B cell (primary cell): ENCODE measurements at regions not wholly inside any gene's neighbourhood (a gene's known extent, or its start where the extent isn't known, plus 50 kb on each side); places are given as distances from the start of the nearest gene placed in this dataset.

Experiments
- ATAC-seq: fragments of 200-7000 bp; cut with Tn5 transposase; one replicate; pipeline ENCODE4 v1.10.0; 2021; ENCODE audit warnings: low read depth, mild to moderate bottlenecking, moderate number of reproducible peaks, moderate library complexity
- CTCF ChIA-PET: fragments of 350-600 bp; sonication (Branson Sonifier 250); formaldehyde crosslinking; loops from one replicate; lab custom pipeline; 2021; ENCODE audit warnings: antibody characterized with exemption, inconsistent platforms; lab: Charles Lee
- POLR2A ChIA-PET: fragments of 350-600 bp; sonication (Branson Sonifier 250); formaldehyde crosslinking; loops from one replicate; lab custom pipeline; 2021; ENCODE audit warnings: antibody characterized with exemption; lab: Charles Lee
- DNase-seq: peaks from one replicate; pipeline ENCODE4 v3.0.0; 2013
- H2AFZ ChIP-seq: 2 replicates; pipeline ENCODE4 v1.6.1; 2012; ENCODE audit warnings: mild to moderate bottlenecking, low read depth, low read length; ENCODE audit not compliant: insufficient read depth, poor library complexity, severe bottlenecking
- H3K27ac ChIP-seq, 2 donors: 1 replicate in 1 of 2; 2 replicates in 1 of 2; pipeline ENCODE4 v1.5.1; 2012 to 2013; ENCODE audit warnings: low read length in 2 of 2, mild to moderate bottlenecking in 2 of 2, moderate library complexity in 1 of 2
- H3K27me3 ChIP-seq, 4 experiments: fragments of 200-600 bp in 1 of 4; sonication (generic) in 1 of 4; replicated peaks in 1 of 4; 1 replicate in 2 of 4; 2 replicates in 2 of 4; pipeline versions ENCODE4 v1.6.1 to v1.7.0; 2013 to 2016; ENCODE audit warnings: low read length in 3 of 4, mild to moderate bottlenecking in 2 of 4, mixed read lengths in 1 of 4, moderate library complexity in 1 of 4; ENCODE audit not compliant: insufficient read depth in 4 of 4, control insufficient read depth in 3 of 4; ENCODE audit errors: control extremely low read depth in 1 of 4
- H3K36me3 ChIP-seq, 2 experiments: replicated peaks in 1 of 2; 1 replicate in 1 of 2; 2 replicates in 1 of 2; pipeline versions ENCODE4 v1.6.1 to v1.7.1; 2013; ENCODE audit warnings: low read length in 1 of 2; ENCODE audit not compliant: insufficient read depth in 2 of 2, control insufficient read depth in 1 of 2; ENCODE audit errors: control extremely low read depth in 1 of 2, extremely low read depth in 1 of 2
- H3K4me1 ChIP-seq, 2 donors: fragments of 200-600 bp in 1 of 2; sonication (generic) in 1 of 2; 1 replicate in 1 of 2; 2 replicates in 1 of 2; pipeline versions ENCODE4 v1.5.1 to v1.6.1; 2013 to 2017; ENCODE audit warnings: low read length in 2 of 2; ENCODE audit not compliant: control insufficient read depth in 2 of 2, insufficient read depth in 2 of 2
- H3K4me2 ChIP-seq: replicated peaks from 2 replicates; pipeline ENCODE3; 2012; ENCODE audit warnings: mild to moderate bottlenecking, low read depth, low read length; ENCODE audit not compliant: poor library complexity, severe bottlenecking
- H3K4me3 ChIP-seq, 5 experiments: fragments of 200-600 bp in 1 of 5; sonication (generic) in 1 of 5; 1 replicate in 3 of 5; 2 replicates in 2 of 5; pipeline versions ENCODE4 v1.5.1 to v1.7.0; 2011 to 2016; ENCODE audit warnings: low read length in 4 of 5, mild to moderate bottlenecking in 4 of 5, low read depth in 2 of 5, control low read depth in 1 of 5, moderate library complexity in 1 of 5; ENCODE audit not compliant: insufficient read depth in 1 of 5; ENCODE audit errors: control extremely low read depth in 1 of 5, extremely low read depth in 1 of 5
- H3K79me2 ChIP-seq: fragments of 200-600 bp; sonication (generic); one replicate; pipeline ENCODE4 v1.6.0; 2016; ENCODE audit warnings: low read length; ENCODE audit not compliant: control insufficient read depth, insufficient read depth
- H3K9ac ChIP-seq: fragments of 200-600 bp; sonication (generic); 2 replicates; pipeline ENCODE4 v1.6.1; 2017; ENCODE audit warnings: mild to moderate bottlenecking, low read length, moderate library complexity
- H3K9me3 ChIP-seq, 3 donors: one replicate each; pipeline versions ENCODE4 v1.6.1 to v1.7.1; 2013; ENCODE audit warnings: low read length in 2 of 3; ENCODE audit not compliant: control insufficient read depth in 2 of 3, insufficient read depth in 1 of 3; ENCODE audit errors: control extremely low read depth in 1 of 3
- H4K20me1 ChIP-seq: 2 replicates; pipeline ENCODE4 v1.6.0; 2012; ENCODE audit warnings: mild to moderate bottlenecking, low read length; ENCODE audit not compliant: insufficient read depth, control insufficient read depth, poor library complexity, severe bottlenecking
- H3K27ac Mint-ChIP-seq: one replicate; pipeline ENCODE4 v1.8.0; 2021; ENCODE audit warnings: mixed read lengths
- H3K27me3 Mint-ChIP-seq: one replicate; pipeline ENCODE4 v1.8.0; 2021; ENCODE audit warnings: mixed read lengths
- H3K4me1 Mint-ChIP-seq: one replicate; pipeline ENCODE4 v1.8.0; 2021; ENCODE audit warnings: mixed read lengths
- H3K4me3 Mint-ChIP-seq: one replicate; pipeline ENCODE4 v1.8.0; 2021; ENCODE audit warnings: mixed read lengths
- H3K9me3 Mint-ChIP-seq: one replicate; pipeline ENCODE4 v1.8.0; 2022; ENCODE audit warnings: mixed read lengths; ENCODE audit not compliant: insufficient read depth
- EZH2 ChIP-seq: IDR thresholded peaks from 2 replicates; pipeline ENCODE4 v1.6.1; 2012; ENCODE audit warnings: borderline replicate concordance, low read depth, mild to moderate bottlenecking, moderate library complexity, low read length; ENCODE audit not compliant: insufficient read depth, poor library complexity, severe bottlenecking
- WGBS: methylation state at CpG from one replicate; pipeline ENCODE4 v1.1.5; 2013; ENCODE audit warnings: missing lambda C conversion rate; ENCODE audit not compliant: insufficient coverage; 5-methylcytosine and 5-hydroxymethylcytosine counted together
- intact Hi-C: fragments of 100-400 bp; cut with micrococcal nuclease; formaldehyde crosslinking; loops from one replicate; pipeline ENCODE4 v1.10.0; 2022
- TF ChIP-seq, protein P1 (sequence below): fragments of 200-600 bp; IDR thresholded peaks from one replicate; pipeline ENCODE4 v1.8.0; 2022; ENCODE audit warnings: antibody characterized with exemption, mild to moderate bottlenecking

DNA sequence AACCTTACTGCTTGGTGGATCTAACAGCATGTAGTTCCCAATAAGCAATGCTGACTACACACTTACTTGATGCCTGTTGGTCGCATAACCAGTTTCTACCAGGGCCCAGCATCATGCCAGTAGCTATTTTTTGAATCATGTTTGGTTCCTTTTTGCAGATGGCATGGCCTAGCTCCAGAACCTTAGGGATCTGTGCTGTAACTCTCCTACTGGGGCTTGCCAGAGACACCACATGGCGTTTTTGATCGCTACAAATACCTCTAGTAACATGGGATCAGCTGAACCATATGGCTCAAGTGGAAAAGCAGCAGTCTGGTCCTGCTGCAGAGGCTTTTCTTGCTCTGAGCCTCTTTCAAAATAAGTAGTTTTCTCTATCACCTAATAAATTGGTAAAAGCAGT, 654.6 kb upstream of the API5 start:
- Histone ChIP-seq H3K79me2 (no peaks in the 10 kb centered on the region), H3K9ac (no peak overlapping the region), H3K36me3 (no peaks in the 10 kb centered on the region), H3K4me3 (no peak overlapping the region), H3K27ac (no peak overlapping the region), H3K9me3 (no peaks in the 10 kb centered on the region), H2AFZ (no peak overlapping the region), H4K20me1 (no peaks in the 10 kb centered on the region), H3K4me1 (no peaks in the 10 kb centered on the region), H3K4me2 (no peak overlapping the region), H3K27me3 (no peaks in the 10 kb centered on the region)
- TF ChIP-seq, protein P1, sequence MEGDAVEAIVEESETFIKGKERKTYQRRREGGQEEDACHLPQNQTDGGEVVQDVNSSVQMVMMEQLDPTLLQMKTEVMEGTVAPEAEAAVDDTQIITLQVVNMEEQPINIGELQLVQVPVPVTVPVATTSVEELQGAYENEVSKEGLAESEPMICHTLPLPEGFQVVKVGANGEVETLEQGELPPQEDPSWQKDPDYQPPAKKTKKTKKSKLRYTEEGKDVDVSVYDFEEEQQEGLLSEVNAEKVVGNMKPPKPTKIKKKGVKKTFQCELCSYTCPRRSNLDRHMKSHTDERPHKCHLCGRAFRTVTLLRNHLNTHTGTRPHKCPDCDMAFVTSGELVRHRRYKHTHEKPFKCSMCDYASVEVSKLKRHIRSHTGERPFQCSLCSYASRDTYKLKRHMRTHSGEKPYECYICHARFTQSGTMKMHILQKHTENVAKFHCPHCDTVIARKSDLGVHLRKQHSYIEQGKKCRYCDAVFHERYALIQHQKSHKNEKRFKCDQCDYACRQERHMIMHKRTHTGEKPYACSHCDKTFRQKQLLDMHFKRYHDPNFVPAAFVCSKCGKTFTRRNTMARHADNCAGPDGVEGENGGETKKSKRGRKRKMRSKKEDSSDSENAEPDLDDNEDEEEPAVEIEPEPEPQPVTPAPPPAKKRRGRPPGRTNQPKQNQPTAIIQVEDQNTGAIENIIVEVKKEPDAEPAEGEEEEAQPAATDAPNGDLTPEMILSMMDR, result no peak
- TF ChIP-seq EZH2, result no peak
- Mint-ChIP-seq H3K27ac (no peak overlapping the region), H3K27me3 (no peaks in the 10 kb centered on the region), H3K9me3 (peaks cover 3% of the 10 kb centered on the region), H3K4me3 (no peak overlapping the region), H3K4me1 (no peaks in the 10 kb centered on the region)
- intact Hi-C loops, result no loop called here
- DNase-seq (no peak), ATAC-seq (no peak)
- ChIA-PET POLR2A (no interaction called here), CTCF (no interaction called here)
- 84% methylated on average over 3 of the region's 3 CpGs for WGBS

DNA sequence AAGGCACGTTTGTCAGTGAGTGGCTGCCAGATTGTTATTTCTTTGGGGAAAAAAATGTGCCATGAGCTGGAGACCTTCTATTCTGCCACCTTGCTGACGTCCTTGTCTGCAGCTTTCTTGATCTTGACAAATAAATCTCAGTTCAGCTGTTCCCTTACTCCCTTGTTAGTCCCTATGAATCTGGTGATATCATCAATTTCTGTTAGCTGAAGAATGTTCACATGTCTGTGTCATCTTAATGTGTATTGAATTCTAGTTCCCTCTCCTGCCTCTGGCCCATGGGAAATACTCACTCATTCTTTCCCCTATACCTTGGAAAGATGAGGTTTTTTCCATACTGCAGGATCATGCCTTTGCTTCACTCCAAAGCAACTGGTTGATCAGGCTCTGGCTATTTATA, 649.9 kb upstream of the API5 start:
- no peaks in the 10 kb centered on the region for H3K27me3 Mint-ChIP-seq
- no peak for ATAC-seq
- H3K9me3 ChIP-seq, result peaks cover 0 to 3% (median 0%) of the 10 kb centered on the region in 3 donors
- H3K27me3 ChIP-seq, result no peaks in the 10 kb centered on the region
- H3K27ac ChIP-seq, result no peak overlapping the region
- no peaks in the 10 kb centered on the region for H3K4me1 Mint-ChIP-seq
- ChIA-PET POLR2A (no interaction called here), CTCF (no interaction called here)
- no peaks in the 10 kb centered on the region for H3K79me2 ChIP-seq
- no peak for TF ChIP-seq EZH2
- TF ChIP-seq, protein P1, result no peak
- no peak overlapping the region for H3K4me2 ChIP-seq
- H3K27ac Mint-ChIP-seq, result no peak overlapping the region
- no peak overlapping the region for H3K4me3 ChIP-seq
- intact Hi-C loops, result no loop called here
- no peaks in the 10 kb centered on the region for H4K20me1 ChIP-seq
- no peak overlapping the region for H2AFZ ChIP-seq
- no peak overlapping the region for H3K9ac ChIP-seq
- WGBS, result no CpG with 5 or more reads among the region's 2 CpGs
- peaks cover 3% of the 10 kb centered on the region for H3K9me3 Mint-ChIP-seq
- H3K36me3 ChIP-seq, result no peaks in the 10 kb centered on the region
- H3K4me1 ChIP-seq, result no peaks in the 10 kb centered on the region
- H3K4me3 Mint-ChIP-seq, result no peak overlapping the region
- no peak for DNase-seq
